GM20000 (cell line): ENCODE measurements at regions not wholly inside any gene's neighbourhood (a gene's known extent, or its start where the extent isn't known, plus 50 kb on each side); places are given as distances from the start of the nearest gene placed in this dataset.

ENCODE experiments used
- DNase-seq: peaks from one replicate; pipeline ENCODE4 v3.0.0; 2012; ENCODE audit warnings: low spot score
- CTCF ChIP-seq: IDR thresholded peaks from 2 replicates; pipeline ENCODE4 v1.5.1; 2012; ENCODE audit warnings: mild to moderate bottlenecking, control low read depth; ENCODE audit errors: extremely low read depth, missing control alignments

- TF ChIP-seq CTCF: no peak
- no peak for DNase-seq
Measured at GRCh38 chr2:57685032-57685431, 361.6 kb upstream of the VRK2 start.

GRCh38 chr2:57692395-57692794 lies 354.2 kb upstream of the VRK2 start:
- TF ChIP-seq CTCF: no peak
- no peak for DNase-seq

GRCh38 chr2:57693177-57693576 lies 353.4 kb upstream of the VRK2 start:
- TF ChIP-seq CTCF: no peak
- DNase-seq: no peak

- TF ChIP-seq CTCF: no peak
- DNase-seq: no peak
Measured at GRCh38 chr2:57693965-57694364, 352.6 kb upstream of the VRK2 start.

GRCh38 chr2:57696016-57696415 lies 350.6 kb upstream of the VRK2 start:
- no peak for TF ChIP-seq CTCF
- DNase-seq: no peak

- DNase-seq: no peak
- TF ChIP-seq CTCF: no peak
Measured at GRCh38 chr2:57698392-57698791, 348.2 kb upstream of the VRK2 start.

GRCh38 chr2:57698935-57699449 lies 347.6 kb upstream of the VRK2 start:
- TF ChIP-seq CTCF: no peak
- DNase-seq: no peak
